MM.1S (cell line): ENCODE measurements at regions not wholly inside any gene's neighbourhood (a gene's known extent, or its start where the extent isn't known, plus 50 kb on each side); places are given as distances from the start of the nearest gene placed in this dataset.
A peak's percentile ranks its signal among the peaks of the same experiment; 100 is the strongest.

ENCODE experiments used
- DNase-seq: peaks from one replicate; pipeline ENCODE4 v3.0.0-alpha.2; 2015
- H2AFZ ChIP-seq: fragments of 300-600 bp; sonication (generic); 2 replicates; pipeline ENCODE4 v1.6.0; 2016; ENCODE audit warnings: antibody characterized with exemption, low read length
- H3F3A ChIP-seq: fragments of 300-600 bp; sonication (generic); 2 replicates; pipeline ENCODE4 v1.6.1; 2016; ENCODE audit warnings: mild to moderate bottlenecking, antibody characterized with exemption, low read length, moderate library complexity, mixed read lengths; ENCODE audit not compliant: insufficient read depth
- H3K27ac ChIP-seq: fragments of 300-600 bp; sonication (generic); 2 replicates; pipeline ENCODE4 v1.5.1; 2016; ENCODE audit warnings: mild to moderate bottlenecking, low read length
- H3K27me3 ChIP-seq: fragments of 300-600 bp; sonication (generic); replicated peaks from 2 replicates; pipeline ENCODE4 v1.6.0; 2016; ENCODE audit warnings: low read length; ENCODE audit not compliant: insufficient read depth
- H3K36me3 ChIP-seq: fragments of 300-600 bp; sonication (generic); replicated peaks from 2 replicates; pipeline ENCODE4 v1.6.1; 2016; ENCODE audit warnings: mild to moderate bottlenecking, low read length, mixed read lengths; ENCODE audit not compliant: insufficient read depth
- H3K4me1 ChIP-seq: fragments of 300-600 bp; sonication (generic); 2 replicates; pipeline ENCODE4 v1.6.1; 2016; ENCODE audit warnings: low read length, mixed read lengths
- H3K4me2 ChIP-seq: fragments of 300-600 bp; sonication (generic); 2 replicates; pipeline ENCODE4 v1.6.0; 2016; ENCODE audit warnings: low read depth, low read length
- H3K4me3 ChIP-seq: fragments of 300-600 bp; sonication (generic); 2 replicates; pipeline ENCODE4 v1.5.1; 2016; ENCODE audit warnings: low read length, mixed read lengths
- H3K79me2 ChIP-seq: fragments of 300-600 bp; sonication (generic); 2 replicates; pipeline ENCODE4 v1.6.1; 2016; ENCODE audit warnings: mixed run types, low read length, mixed read lengths
- H3K9ac ChIP-seq: fragments of 300-600 bp; sonication (generic); 2 replicates; pipeline ENCODE4 v1.6.1; 2016; ENCODE audit warnings: low read length, mixed read lengths
- H3K9me2 ChIP-seq: fragments of 300-600 bp; sonication (generic); replicated peaks from 2 replicates; pipeline ENCODE4 v1.6.1; 2016; ENCODE audit warnings: mild to moderate bottlenecking, low read length, mixed read lengths; ENCODE audit not compliant: insufficient read depth
- H3K9me3 ChIP-seq: fragments of 300-600 bp; sonication (generic); replicated peaks from 2 replicates; pipeline ENCODE4 v1.6.1; 2016; ENCODE audit warnings: mild to moderate bottlenecking, low read length, mixed read lengths; ENCODE audit not compliant: insufficient read depth
- H4K20me1 ChIP-seq: fragments of 300-600 bp; sonication (generic); 2 replicates; pipeline ENCODE4 v1.6.1; 2016; ENCODE audit warnings: mild to moderate bottlenecking, low read length, moderate library complexity, mixed read lengths; ENCODE audit not compliant: insufficient read depth
- EZH2 ChIP-seq: fragments of 300-600 bp; sonication (generic); optimal IDR thresholded peaks from 2 replicates; pipeline ENCODE3; 2017; ENCODE audit warnings: low read depth, mild to moderate bottlenecking, antibody characterized with exemption, low read length, mixed read lengths
- EZH2phosphoT487 ChIP-seq: fragments of 300-600 bp; sonication (generic); IDR thresholded peaks from 2 replicates; pipeline ENCODE4 v1.6.1; 2018; ENCODE audit warnings: antibody characterized with exemption, low read length
- TF ChIP-seq, protein P1 (sequence below): fragments of 300-600 bp; sonication (generic); IDR thresholded peaks from 2 replicates; pipeline ENCODE4 v1.5.1; 2016; ENCODE audit warnings: antibody characterized with exemption, low read length, mixed read lengths

DNA sequence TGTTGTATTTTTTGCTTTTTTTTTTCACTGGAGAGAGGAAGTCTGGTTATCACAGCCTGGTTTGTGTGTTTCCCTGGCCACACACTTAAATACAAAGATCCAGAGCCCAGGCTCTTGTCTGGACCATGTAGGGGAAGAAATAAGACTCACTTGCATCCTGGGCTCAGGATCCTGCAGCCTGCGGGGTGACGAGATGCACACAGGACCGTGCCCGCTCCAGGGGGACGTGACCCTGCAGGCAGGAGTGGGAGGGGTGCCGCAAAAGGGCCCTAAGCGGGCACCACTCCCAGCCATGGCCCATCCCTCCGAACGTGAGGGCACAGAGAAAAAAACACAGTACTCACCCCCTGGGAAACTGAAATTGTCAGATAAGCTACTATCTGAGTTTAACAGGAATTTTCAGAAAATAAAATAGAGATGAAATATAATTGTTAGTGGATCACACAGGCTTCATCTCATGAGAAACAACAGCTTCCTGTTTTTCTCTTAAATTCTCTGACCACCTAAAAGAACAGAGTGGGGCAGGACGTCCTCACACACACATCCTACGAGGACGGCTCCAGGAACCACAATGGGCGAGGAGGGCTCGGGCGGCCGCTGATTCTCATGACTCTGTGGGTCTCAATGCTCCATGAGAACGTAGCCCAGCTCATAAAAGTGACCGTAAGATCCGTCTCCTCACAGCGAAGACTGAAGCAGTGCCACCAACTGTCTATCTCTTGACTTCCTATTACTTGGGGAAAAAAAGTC, 142.6 kb upstream of the ALKAL2 start:
- Histone ChIP-seq H3K27ac (no peak overlapping the region), H3K4me2 (no peak overlapping the region; the same call in 1 of the 2 replicates), H3K9ac (no peak overlapping the region)

DNA sequence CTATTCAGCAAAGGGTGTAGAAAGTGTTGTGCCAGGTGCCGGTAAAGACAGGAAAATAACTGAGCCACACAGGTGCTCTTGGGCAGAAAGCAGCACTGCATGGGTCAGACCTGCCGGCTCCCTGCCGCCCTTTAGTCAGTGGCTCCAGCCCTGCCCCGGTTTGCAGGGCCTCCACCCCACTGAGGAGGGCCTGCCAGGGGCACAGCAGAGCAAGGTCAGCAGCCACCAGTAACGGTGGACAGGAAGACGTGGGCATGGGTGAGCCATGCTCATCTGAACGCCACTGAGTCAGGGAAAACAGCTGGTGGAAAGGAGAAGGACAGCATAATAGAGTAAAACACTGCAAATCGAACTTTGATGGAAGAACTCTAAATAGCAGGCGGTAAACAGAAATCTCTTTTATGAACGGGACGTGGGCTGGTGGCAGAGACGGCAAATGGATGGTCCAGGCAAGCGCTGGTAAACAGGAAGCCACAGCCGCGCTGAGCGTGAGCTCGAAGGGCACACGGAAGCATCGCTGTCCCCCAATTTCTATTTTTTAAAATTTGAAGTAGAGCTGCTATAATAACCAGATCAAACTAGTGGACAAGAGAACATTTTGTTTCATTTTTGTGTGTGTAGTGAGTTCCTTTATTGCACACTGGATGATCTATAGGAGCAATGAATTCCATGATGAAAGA, 141.8 kb upstream of the ALKAL2 start:
- H3K27ac ChIP-seq = no peak overlapping the region
- H3K4me1 ChIP-seq = no peaks in the 10 kb centered on the region
- no peak overlapping the region for H3K9ac ChIP-seq
- H3F3A ChIP-seq = no peaks in the 10 kb centered on the region
- H4K20me1 ChIP-seq = no peaks in the 10 kb centered on the region
- peak overlapping the region; percentile 12; the same call in 1 of the 2 replicates for H3K4me2 ChIP-seq
- no peak for TF ChIP-seq EZH2
- TF ChIP-seq, protein P1, sequence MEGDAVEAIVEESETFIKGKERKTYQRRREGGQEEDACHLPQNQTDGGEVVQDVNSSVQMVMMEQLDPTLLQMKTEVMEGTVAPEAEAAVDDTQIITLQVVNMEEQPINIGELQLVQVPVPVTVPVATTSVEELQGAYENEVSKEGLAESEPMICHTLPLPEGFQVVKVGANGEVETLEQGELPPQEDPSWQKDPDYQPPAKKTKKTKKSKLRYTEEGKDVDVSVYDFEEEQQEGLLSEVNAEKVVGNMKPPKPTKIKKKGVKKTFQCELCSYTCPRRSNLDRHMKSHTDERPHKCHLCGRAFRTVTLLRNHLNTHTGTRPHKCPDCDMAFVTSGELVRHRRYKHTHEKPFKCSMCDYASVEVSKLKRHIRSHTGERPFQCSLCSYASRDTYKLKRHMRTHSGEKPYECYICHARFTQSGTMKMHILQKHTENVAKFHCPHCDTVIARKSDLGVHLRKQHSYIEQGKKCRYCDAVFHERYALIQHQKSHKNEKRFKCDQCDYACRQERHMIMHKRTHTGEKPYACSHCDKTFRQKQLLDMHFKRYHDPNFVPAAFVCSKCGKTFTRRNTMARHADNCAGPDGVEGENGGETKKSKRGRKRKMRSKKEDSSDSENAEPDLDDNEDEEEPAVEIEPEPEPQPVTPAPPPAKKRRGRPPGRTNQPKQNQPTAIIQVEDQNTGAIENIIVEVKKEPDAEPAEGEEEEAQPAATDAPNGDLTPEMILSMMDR = no peak
- no peak for DNase-seq
- H3K79me2 ChIP-seq = no peaks in the 10 kb centered on the region
- no peaks in the 10 kb centered on the region for H3K9me2 ChIP-seq
- no peaks in the 10 kb centered on the region for H3K36me3 ChIP-seq
- no peak overlapping the region for H3K4me3 ChIP-seq
- H3K9me3 ChIP-seq = no peaks in the 10 kb centered on the region
- H2AFZ ChIP-seq = no peak overlapping the region; the same call in 1 of the 2 replicates
- H3K27me3 ChIP-seq = no peaks in the 10 kb centered on the region

More for the DNA sequence above, 142.6 kb upstream of the ALKAL2 start:
- Histone ChIP-seq H4K20me1 (no peaks in the 10 kb centered on the region), H3K36me3 (no peaks in the 10 kb centered on the region), H3K9me3 (no peaks in the 10 kb centered on the region), H3K4me1 (no peaks in the 10 kb centered on the region), H3K79me2 (no peaks in the 10 kb centered on the region), H2AFZ (no peak overlapping the region), H3K9me2 (no peaks in the 10 kb centered on the region), H3F3A (no peaks in the 10 kb centered on the region), H3K27me3 (no peaks in the 10 kb centered on the region), H3K4me3 (no peak overlapping the region)
- DNase-seq = no peak
- TF ChIP-seq EZH2 (no peak), EZH2phosphoT487 (no peak)
- TF ChIP-seq, protein P1 = no peak

DNA sequence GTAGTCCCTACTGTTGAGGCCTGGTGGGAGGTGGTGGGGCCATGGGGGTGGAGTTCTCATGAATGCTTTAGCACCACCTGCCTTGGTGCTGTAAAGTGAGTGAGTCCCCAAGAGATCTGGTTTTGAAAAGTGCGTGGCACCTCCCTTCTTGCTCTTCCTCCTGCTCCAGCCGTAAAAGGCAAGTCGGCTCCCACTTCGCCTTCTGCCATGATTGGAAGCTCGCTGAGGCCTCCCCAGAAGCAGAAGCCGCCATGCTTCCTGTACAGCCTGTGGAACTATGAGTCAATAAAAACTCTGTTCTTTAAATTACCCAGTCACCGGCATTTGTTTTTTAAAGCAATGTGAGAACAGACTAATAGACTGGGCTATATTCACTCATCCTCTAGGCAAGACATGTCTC, 141.3 kb upstream of the ALKAL2 start:
- no peak overlapping the region for H3K4me3 ChIP-seq
- H3K9me3 ChIP-seq = no peaks in the 10 kb centered on the region
- H3K27ac ChIP-seq = no peak overlapping the region
- H3K4me1 ChIP-seq = no peaks in the 10 kb centered on the region
- H3K9ac ChIP-seq = no peak overlapping the region
- H3K79me2 ChIP-seq = no peaks in the 10 kb centered on the region
- H2AFZ ChIP-seq = no peak overlapping the region
- no peaks in the 10 kb centered on the region for H4K20me1 ChIP-seq
- H3K36me3 ChIP-seq = no peaks in the 10 kb centered on the region
- TF ChIP-seq EZH2phosphoT487 = no peak
- no peak for TF ChIP-seq EZH2
- TF ChIP-seq, protein P1 = no peak
- no peaks in the 10 kb centered on the region for H3F3A ChIP-seq
- H3K9me2 ChIP-seq = no peaks in the 10 kb centered on the region
- DNase-seq = no peak
- H3K27me3 ChIP-seq = no peaks in the 10 kb centered on the region
- H3K4me2 ChIP-seq = no peak overlapping the region
